ENCODE measurements at regions not wholly inside any gene's neighbourhood (a gene's known extent, or its start where the extent isn't known, plus 50 kb on each side); places are given as distances from the start of the nearest gene placed in this dataset.

- no peak for TF ChIP-seq CTCF (IDR thresholded peaks at IDR 0.05; ENCODE audit: insufficient read depth, low read depth, low read length)
- no peak for TF ChIP-seq EZH2 (IDR thresholded peaks at IDR 0.05; ENCODE audit: insufficient read depth, low read length)
These were observed 789.9 kb upstream of the LRRC4C start for GRCh38 chr11:42249401-42249800.
